ENCODE measurements at regions not wholly inside any gene's neighbourhood (a gene's known extent, or its start where the extent isn't known, plus 50 kb on each side); places are given as distances from the start of the nearest gene placed in this dataset.

DNA sequence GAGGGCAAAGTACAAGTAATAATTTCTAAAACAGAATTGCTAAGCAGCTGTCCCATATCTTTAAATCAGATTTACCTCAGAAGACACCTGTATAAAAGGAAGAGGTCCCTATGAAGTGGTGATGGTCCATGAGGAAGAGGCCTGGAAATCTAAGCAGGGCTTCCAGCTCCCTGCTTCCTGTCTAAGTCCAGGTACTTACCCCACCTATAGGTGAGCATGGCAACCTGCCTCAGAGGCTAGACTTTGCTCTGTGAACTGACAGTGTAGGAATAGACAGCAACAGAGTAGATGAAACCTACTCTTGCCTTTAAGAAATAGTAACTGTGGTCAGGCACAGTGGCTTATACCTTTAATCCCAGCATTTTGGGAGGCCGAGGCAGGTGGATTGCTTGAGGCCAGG is 55.8 kb upstream of the ARRDC3 start:
- DNase-seq: no peak
- no peaks in the 10 kb centered on the region for H3K9me3 ChIP-seq
- no peaks in the 10 kb centered on the region for H3K27me3 ChIP-seq
- no peaks in the 10 kb centered on the region for H3K36me3 ChIP-seq
- H3K4me3 ChIP-seq: no peak overlapping the region

DNA sequence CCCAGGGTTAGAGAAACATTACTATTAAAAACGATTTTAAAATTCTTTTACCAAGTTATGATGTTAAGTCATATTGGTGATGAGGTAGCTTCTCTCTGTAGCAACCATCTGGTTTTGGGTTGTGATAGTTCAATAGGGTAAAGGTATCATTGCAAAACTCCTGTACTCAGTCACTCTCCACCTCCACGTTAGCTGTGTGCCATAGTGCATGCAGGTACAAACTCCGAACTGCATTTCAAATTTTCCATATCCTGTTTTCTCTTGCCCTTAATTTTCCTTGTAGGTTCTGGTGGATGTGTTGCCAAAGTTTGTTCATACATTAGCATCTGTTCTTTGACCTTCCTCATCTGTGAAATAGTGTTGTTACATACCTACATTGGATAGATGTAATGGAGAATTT is 53.1 kb upstream of the ARRDC3 start:
- H3K36me3 ChIP-seq: no peaks in the 10 kb centered on the region
- H3K4me3 ChIP-seq: no peak overlapping the region
- no peaks in the 10 kb centered on the region for H3K9me3 ChIP-seq
- no peak for DNase-seq
- no peaks in the 10 kb centered on the region for H3K27me3 ChIP-seq

DNA sequence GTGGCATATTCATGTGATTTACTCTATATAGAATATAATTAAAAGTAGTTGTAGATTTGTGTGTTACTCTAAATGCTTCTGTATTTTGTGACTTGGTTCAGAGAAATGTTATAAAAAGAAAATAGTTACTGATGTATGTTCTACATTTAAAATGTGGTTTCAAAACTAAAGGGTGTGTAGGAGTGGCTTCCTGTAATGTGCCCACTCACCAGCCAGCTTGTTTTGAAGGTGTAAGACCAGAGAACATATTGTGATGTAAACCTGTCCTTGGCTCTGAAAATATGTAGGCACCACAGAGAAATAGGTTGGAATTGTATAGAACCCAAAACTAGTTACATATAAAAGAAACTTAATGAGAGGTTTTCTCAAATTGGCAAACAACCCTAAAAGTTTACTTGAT is 51.2 kb upstream of the ARRDC3 start:
- no peaks in the 10 kb centered on the region for H3K27me3 ChIP-seq
- no peaks in the 10 kb centered on the region for H3K36me3 ChIP-seq
- no peaks in the 10 kb centered on the region for H3K9me3 ChIP-seq
- DNase-seq: no peak
- no peak overlapping the region for H3K4me3 ChIP-seq

DNA sequence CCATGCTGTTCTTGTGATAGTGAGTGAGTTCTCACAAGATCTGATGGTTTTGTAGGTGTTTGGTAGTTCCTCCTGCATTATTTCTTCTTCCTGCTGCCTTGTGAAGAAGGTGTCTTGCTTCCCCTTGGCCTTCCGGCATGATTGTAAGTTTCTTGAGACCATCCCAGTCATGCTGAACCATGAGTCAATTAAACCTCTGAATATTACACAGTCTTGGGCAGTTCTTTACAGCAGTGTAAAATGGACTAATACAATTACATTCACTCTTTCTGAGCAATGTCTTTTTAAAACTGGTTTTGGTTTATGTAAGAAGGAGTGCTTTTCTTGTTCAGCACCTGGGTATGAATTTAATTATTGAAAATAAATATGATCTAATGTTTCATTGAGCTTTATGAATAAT is 50.7 kb upstream of the ARRDC3 start:
- no peak overlapping the region for H3K4me3 ChIP-seq
- no peaks in the 10 kb centered on the region for H3K36me3 ChIP-seq
- H3K27me3 ChIP-seq: no peaks in the 10 kb centered on the region
- no peaks in the 10 kb centered on the region for H3K9me3 ChIP-seq
- DNase-seq: no peak
